H1 (cell line): ENCODE measurements at regions not wholly inside any gene's neighbourhood (a gene's known extent, or its start where the extent isn't known, plus 50 kb on each side); places are given as distances from the start of the nearest gene placed in this dataset.

Experiments
- CTCF ChIA-PET: fragments of 300-600 bp; sonication (Branson Sonifier 250); formaldehyde crosslinking; loops from one replicate; lab custom pipeline; 2021; ENCODE audit not compliant: partially characterized antibody; lab: Charles Lee
- POLR2A ChIA-PET: fragments of 300-600 bp; sonication (Branson Sonifier 250); formaldehyde crosslinking; loops from one replicate; lab custom pipeline; 2021; ENCODE audit warnings: inconsistent platforms; ENCODE audit not compliant: partially characterized antibody; lab: Charles Lee
- DNase-seq, 2 experiments: peaks; one replicate each; pipeline versions ENCODE4 v3.0.0 to v3.0.0-alpha.2; 2010 to 2022; ENCODE audit warnings: low spot score in 2 of 2, low read depth in 1 of 2, mixed read lengths in 1 of 2
- FAIRE-seq: peaks from 2 replicates; lab custom pipeline; 2011; peaks lifted over from hg19 to GRCh38; lab: Jason Lieb, UNC
- H2AFZ ChIP-seq: 2 replicates; pipeline ENCODE4 v1.8.1; 2012; ENCODE audit warnings: low read length, inconsistent platforms
- H2AK5ac ChIP-seq: 2 replicates; pipeline ENCODE4 v1.6.1; 2013; ENCODE audit warnings: low read depth, low read length
- H2BK120ac ChIP-seq: replicated peaks from 2 replicates; pipeline ENCODE3; 2013; ENCODE audit warnings: low read depth, low read length, inconsistent platforms
- H2BK12ac ChIP-seq: 2 replicates; pipeline ENCODE4 v1.6.1; 2013; ENCODE audit warnings: low read depth, low read length
- H2BK15ac ChIP-seq: 2 replicates; pipeline ENCODE4 v1.6.1; 2013; ENCODE audit warnings: low read length
- H2BK20ac ChIP-seq: 2 replicates; pipeline ENCODE4 v1.6.1; 2013; ENCODE audit warnings: low read length
- H2BK5ac ChIP-seq: 2 replicates; pipeline ENCODE4 v1.6.1; 2013; ENCODE audit warnings: low read depth, low read length
- H3K14ac ChIP-seq: 2 replicates; pipeline ENCODE4 v1.6.1; 2013; ENCODE audit warnings: inconsistent platforms; ENCODE audit not compliant: insufficient read length
- H3K18ac ChIP-seq: 2 replicates; pipeline ENCODE4 v1.6.1; 2013; ENCODE audit warnings: low read length; ENCODE audit errors: extremely low read depth
- H3K23ac ChIP-seq: 2 replicates; pipeline ENCODE4 v1.6.1; 2013; ENCODE audit warnings: inconsistent platforms; ENCODE audit not compliant: insufficient read length
- H3K23me2 ChIP-seq: 2 replicates; pipeline ENCODE4 v1.6.1; 2013; ENCODE audit warnings: low read depth, low read length
- H3K27ac ChIP-seq: 2 replicates; pipeline ENCODE4 v1.6.1; 2011; ENCODE audit warnings: low read depth, low read length, inconsistent platforms
- H3K27me3 ChIP-seq, 4 experiments: replicated peaks in 1 of 4; 1 replicate in 1 of 4; 2 replicates in 3 of 4; pipeline versions ENCODE4 v1.6.1 to v1.8.1; 2011 to 2013; ENCODE audit warnings: low read length in 3 of 4, mild to moderate bottlenecking in 3 of 4, inconsistent platforms in 2 of 4, mixed read lengths in 2 of 4, moderate library complexity in 1 of 4; ENCODE audit not compliant: control insufficient read depth in 3 of 4, insufficient read depth in 3 of 4; ENCODE audit errors: extremely low read depth in 1 of 4
- H3K36me3 ChIP-seq, 4 experiments: 2 replicates each; pipeline versions ENCODE4 v1.6.1 to v1.8.1; 2011 to 2013; ENCODE audit warnings: mild to moderate bottlenecking in 4 of 4, low read length in 3 of 4, moderate library complexity in 2 of 4, control low read depth in 1 of 4, inconsistent platforms in 1 of 4; ENCODE audit not compliant: insufficient read depth in 4 of 4, control insufficient read depth in 2 of 4
- H3K4ac ChIP-seq: replicated peaks from 2 replicates; pipeline ENCODE3; 2013; ENCODE audit warnings: low read length, low read depth, mixed read lengths, inconsistent platforms; ENCODE audit not compliant: insufficient read length
- H3K4me1 ChIP-seq, 4 experiments: replicated peaks in 1 of 4; 1 replicate in 1 of 4; 2 replicates in 3 of 4; pipeline versions ENCODE4 v1.6.1 to v1.8.1; 2011 to 2013; ENCODE audit warnings: low read length in 3 of 4, inconsistent platforms in 2 of 4, mixed read lengths in 1 of 4; ENCODE audit not compliant: insufficient read depth in 4 of 4, control insufficient read depth in 3 of 4
- H3K4me2 ChIP-seq, 2 experiments: 2 replicates each; pipeline versions ENCODE4 v1.6.1 to v1.8.1; 2011 to 2013; ENCODE audit warnings: low read depth in 2 of 2, low read length in 2 of 2, control low read depth in 1 of 2, inconsistent platforms in 1 of 2, mild to moderate bottlenecking in 1 of 2; ENCODE audit not compliant: insufficient read depth in 1 of 2
- H3K4me3 ChIP-seq, 4 experiments: fragments of 200-600, 300-600 bp in 1 of 4; sonication (generic), shearing (Covaris generic), sonication (Bioruptor Twin) in 1 of 4; 2 replicates each; pipeline versions ENCODE4 v1.5.1 to v1.8.1; 2011 to 2016; ENCODE audit warnings: low read length in 4 of 4, low read depth in 3 of 4, control low read depth in 2 of 4, inconsistent platforms in 2 of 4, mild to moderate bottlenecking in 2 of 4, mixed read lengths in 1 of 4, moderate library complexity in 1 of 4; ENCODE audit not compliant: insufficient read depth in 2 of 4; ENCODE audit errors: extremely low read depth in 1 of 4
- H3K56ac ChIP-seq: replicated peaks from 2 replicates; pipeline ENCODE3; 2013; ENCODE audit warnings: low read depth, mild to moderate bottlenecking, mixed read lengths, low read length, inconsistent platforms; ENCODE audit not compliant: insufficient read length
- H3K79me1 ChIP-seq: 2 replicates; pipeline ENCODE4 v1.6.1; 2013; ENCODE audit warnings: low read depth, low read length, control low read depth
- H3K79me2 ChIP-seq, 2 experiments: 2 replicates each; pipeline versions ENCODE4 v1.6.1 to v1.8.1; 2012 to 2013; ENCODE audit warnings: low read length in 2 of 2, mild to moderate bottlenecking in 2 of 2, inconsistent platforms in 1 of 2; ENCODE audit not compliant: insufficient read depth in 2 of 2, control insufficient read depth in 1 of 2
- H3K9ac ChIP-seq, 4 experiments: replicated peaks in 1 of 4; 1 replicate in 1 of 4; 2 replicates in 3 of 4; pipeline versions ENCODE4 v1.6.1 to v1.8.1; 2011 to 2013; ENCODE audit warnings: low read depth in 3 of 4, low read length in 3 of 4, control low read depth in 2 of 4, mild to moderate bottlenecking in 2 of 4, moderate library complexity in 2 of 4, inconsistent platforms in 1 of 4; ENCODE audit errors: extremely low read depth in 1 of 4
- H3K9me3 ChIP-seq, 2 experiments: 2 replicates each; pipeline versions ENCODE4 v1.6.1 to v1.8.1; 2012 to 2013; ENCODE audit warnings: mild to moderate bottlenecking in 2 of 2, moderate library complexity in 2 of 2, control low read depth in 1 of 2, inconsistent platforms in 1 of 2, low read depth in 1 of 2, low read length in 1 of 2, mixed read lengths in 1 of 2; ENCODE audit not compliant: insufficient read depth in 2 of 2
- H4K20me1 ChIP-seq, 2 experiments: replicated peaks in 1 of 2; 2 replicates each; pipeline versions ENCODE3 to v1.8.1; 2011 to 2013; ENCODE audit warnings: inconsistent platforms in 2 of 2, low read length in 2 of 2, mild to moderate bottlenecking in 1 of 2; ENCODE audit not compliant: insufficient read depth in 2 of 2, control insufficient read depth in 1 of 2
- H4K5ac ChIP-seq: 2 replicates; pipeline ENCODE4 v1.6.1; 2013; ENCODE audit warnings: low read length, low read depth, mixed read lengths, inconsistent platforms; ENCODE audit not compliant: insufficient read length
- H4K8ac ChIP-seq: 2 replicates; pipeline ENCODE4 v1.8.0; 2013; ENCODE audit warnings: mild to moderate bottlenecking, moderate library complexity, low read length, inconsistent platforms; ENCODE audit not compliant: insufficient read depth; ENCODE audit errors: extremely low read depth
- H4K91ac ChIP-seq: replicated peaks from 2 replicates; pipeline ENCODE3; 2013; ENCODE audit warnings: low read length, mixed read lengths, inconsistent platforms; ENCODE audit not compliant: insufficient read length
- ASH2L ChIP-seq: fragments of 200-600, 300-600 bp; sonication (generic); IDR thresholded peaks from one replicate; pipeline ENCODE4 v1.7.1; 2017; ENCODE audit warnings: low read length
- BRCA1 ChIP-seq: IDR thresholded peaks from 2 replicates; pipeline ENCODE4 v1.6.1; 2012; ENCODE audit warnings: low read depth, low read length, improper control_type of control experiment
- CTCF ChIP-seq, 3 experiments: IDR thresholded peaks; 1 replicate in 2 of 3; 2 replicates in 1 of 3; pipeline versions ENCODE4 v1.5.1 to v1.6.1; 2011; ENCODE audit warnings: low read length in 3 of 3, mild to moderate bottlenecking in 3 of 3, inconsistent platforms in 2 of 3, low read depth in 1 of 3, moderate library complexity in 1 of 3; ENCODE audit not compliant: insufficient read depth in 1 of 3; ENCODE audit errors: control extremely low read depth in 1 of 3
- FOSL1 ChIP-seq: IDR thresholded peaks from 2 replicates; pipeline ENCODE4 v1.6.1; 2011; ENCODE audit warnings: mild to moderate bottlenecking, low read depth, low read length, moderate library complexity; ENCODE audit not compliant: insufficient read depth
- MAX ChIP-seq: IDR thresholded peaks from 2 replicates; pipeline ENCODE4 v1.6.1; 2012; ENCODE audit warnings: inconsistent platforms
- POLR2A ChIP-seq, 2 experiments: IDR thresholded peaks; 1 replicate in 1 of 2; 2 replicates in 1 of 2; pipeline ENCODE4 v1.6.1; 2011; ENCODE audit warnings: low read depth in 2 of 2, low read length in 2 of 2, mild to moderate bottlenecking in 2 of 2; ENCODE audit errors: control extremely low read depth in 1 of 2
- RAD21 ChIP-seq, 2 experiments: IDR thresholded peaks in 1 of 2; conservative IDR thresholded peaks in 1 of 2; 2 replicates each; pipeline ENCODE4 v1.6.1; 2011; ENCODE audit warnings: low read depth in 2 of 2, low read length in 2 of 2, improper control_type of control experiment in 1 of 2, inconsistent platforms in 1 of 2, mild to moderate bottlenecking in 1 of 2, moderate library complexity in 1 of 2
- RXRA ChIP-seq: IDR thresholded peaks from 2 replicates; pipeline ENCODE4 v1.6.1; 2011; ENCODE audit warnings: low read depth, mild to moderate bottlenecking, low read length, moderate library complexity; ENCODE audit not compliant: insufficient read depth
- SIX5 ChIP-seq: IDR thresholded peaks from 2 replicates; pipeline ENCODE4 v1.6.1; 2011; ENCODE audit warnings: mild to moderate bottlenecking, low read depth, low read length
- SP2 ChIP-seq: IDR thresholded peaks from 2 replicates; pipeline ENCODE4 v1.6.1; 2012; ENCODE audit warnings: mild to moderate bottlenecking, low read length, inconsistent platforms
- SRF ChIP-seq: IDR thresholded peaks from 2 replicates; pipeline ENCODE4 v1.6.1; 2011; ENCODE audit warnings: mild to moderate bottlenecking, low read depth, low read length, moderate library complexity
- TEAD4 ChIP-seq: IDR thresholded peaks from 2 replicates; pipeline ENCODE4 v1.6.1; 2012; ENCODE audit warnings: low read depth, low read length, inconsistent platforms, mixed read lengths
- WGBS, 2 experiments: shearing (Covaris generic) in 1 of 2; methylation state at CpG; one replicate each; pipeline versions ENCODE4 v1.1.6 to v1.1.7; 2013 to 2015; ENCODE audit warnings: low lambda C conversion rate in 2 of 2, mixed read lengths in 2 of 2, inconsistent platforms in 1 of 2, low coverage in 1 of 2, missing lambda C conversion rate in 1 of 2; ENCODE audit not compliant: insufficient replicate concordance in 2 of 2, insufficient coverage in 1 of 2, insufficient read length in 1 of 2; ENCODE audit errors: extremely low coverage in 1 of 2, missing lambda C conversion rate in 1 of 2; 5-methylcytosine and 5-hydroxymethylcytosine counted together

- Histone ChIP-seq H3K14ac (no peak overlapping the region), H2BK5ac (no peak overlapping the region), H3K23ac (no peak overlapping the region), H3K4me3 (no peak overlapping the region), H3K9me3 (peaks cover 7% of the 10 kb centered on the region in 2 experiments; a peak in 3 of 4 replicates), H2BK15ac (no peak overlapping the region), H4K8ac (no peak overlapping the region), H3K56ac (no peak overlapping the region), H3K27me3 (no peaks in the 10 kb centered on the region), H3K36me3 (no peaks in the 10 kb centered on the region), H3K27ac (no peak overlapping the region), H2AFZ (no peak overlapping the region), H2BK20ac (no peak overlapping the region), H3K4me1 (no peaks in the 10 kb centered on the region), H3K18ac (no peak overlapping the region), H3K23me2 (no peaks in the 10 kb centered on the region), H3K4ac (no peak overlapping the region), H2AK5ac (no peak overlapping the region), H4K5ac (no peak overlapping the region), H2BK120ac (no peak overlapping the region), H2BK12ac (no peak overlapping the region), H4K20me1 (no peaks in the 10 kb centered on the region), H3K4me2 (no peak overlapping the region), H3K9ac (no peak overlapping the region), H3K79me2 (no peaks in the 10 kb centered on the region), H4K91ac (no peak overlapping the region), H3K79me1 (no peaks in the 10 kb centered on the region)
- ChIA-PET CTCF (interaction anchor here (1.1 to 1.9 kb wide), 15 partner anchors 9 to 329 kb away, joined by 3 to 5 read pairs (median 4); no protein-coding TSS in a partner anchor), POLR2A (no interaction called here)
- no peak for TF ChIP-seq RXRA
- TF ChIP-seq CTCF (IDR thresholded peaks at IDR 0.05; ENCODE audit: control extremely low read depth in 1 of 3, insufficient read depth in 1 of 3, low read depth in 1 of 3, low read length in 3 of 3) = peak in 1 of 3 experiments; percentile 44; a peak in 1 of 4 replicates
- TF ChIP-seq SIX5 = no peak
- TF ChIP-seq SRF = no peak
- TF ChIP-seq TEAD4 = no peak
- TF ChIP-seq MAX = no peak
- no peak for TF ChIP-seq SP2
- TF ChIP-seq POLR2A (IDR thresholded peaks at IDR 0.05; ENCODE audit: control extremely low read depth in 1 of 2, low read depth in 2 of 2, low read length in 2 of 2) = no peak
- no peak for TF ChIP-seq ASH2L
- peak in 1 of 2 experiments; percentile 26; a peak in 1 of 4 replicates for TF ChIP-seq RAD21 (IDR thresholded peaks at IDR 0.05 in 1 of 2, conservative IDR thresholded peaks at IDR 0.05 in 1 of 2; ENCODE audit: low read depth in 2 of 2, low read length in 2 of 2)
- TF ChIP-seq FOSL1 = no peak
- TF ChIP-seq BRCA1 = no peak
- DNase-seq (no peak), FAIRE-seq (no peak)
- WGBS, 2 experiments = 72% methylated on average over 2 of the region's 2 CpGs; no CpG with 5 or more reads in 1 of the 2 experiments
Measured at GRCh38 chr10:121237718-121238117, 360.5 kb downstream of the FGFR2 start.
